K562 (cell line): ENCODE measurements at regions not wholly inside any gene's neighbourhood (a gene's known extent, or its start where the extent isn't known, plus 50 kb on each side); places are given as distances from the start of the nearest gene placed in this dataset.

Source experiments
- CBX8 ChIP-seq: fragments of 200-600 bp; sonication (generic); IDR thresholded peaks from 2 replicates; pipeline ENCODE4 v1.6.1; 2012; ENCODE audit warnings: borderline replicate concordance, mixed run types, low read depth, mild to moderate bottlenecking, moderate library complexity, mixed read lengths, low read length, control low read depth, inconsistent platforms; ENCODE audit not compliant: poor library complexity, severe bottlenecking; ENCODE audit errors: extremely low read depth
- CTCF ChIP-seq, 3 experiments: IDR thresholded peaks in 2 of 3; conservative IDR thresholded peaks in 1 of 3; 2 replicates each; pipeline ENCODE4 v1.5.1; 2011 to 2012; ENCODE audit warnings: low read length in 3 of 3, mild to moderate bottlenecking in 3 of 3, control low read depth in 2 of 3, improper control_type of control experiment in 1 of 3, inconsistent platforms in 1 of 3, low read depth in 1 of 3, mixed read lengths in 1 of 3, moderate library complexity in 1 of 3; ENCODE audit not compliant: insufficient read depth in 2 of 3
- POLR2A ChIP-seq: fragments of 450-650 bp; conservative IDR thresholded peaks from 2 replicates; pipeline ENCODE4 v1.6.1; 2016
- PRDM10 ChIP-seq: fragments of 450-650 bp; IDR thresholded peaks from 2 replicates; pipeline ENCODE4 v1.6.1; 2018; ENCODE audit not compliant: partially characterized antibody
- RAD21 ChIP-seq, 2 experiments: fragments of 250-450 bp in 1 of 2; fragments of 450-650 bp in 1 of 2; sonication (Bioruptor Pico) in 1 of 2; formaldehyde crosslinking in 1 of 2; IDR thresholded peaks in 1 of 2; conservative IDR thresholded peaks in 1 of 2; 2 replicates each; pipeline versions ENCODE4 v1.4.0 to v1.8.0; 2020 to 2022; ENCODE audit warnings: mild to moderate bottlenecking in 2 of 2, moderate library complexity in 1 of 2
- ZBTB17 ChIP-seq: fragments of 450-650 bp; formaldehyde crosslinking; IDR thresholded peaks from 2 replicates; pipeline ENCODE4 v1.4.0; 2020; ENCODE audit warnings: mild to moderate bottlenecking
- ZBTB7A ChIP-seq: IDR thresholded peaks from 2 replicates; pipeline ENCODE4 v1.6.1; 2011; ENCODE audit warnings: low read depth, mild to moderate bottlenecking, low read length, moderate library complexity, borderline replicate concordance; ENCODE audit not compliant: control insufficient read depth
- ZBTB8A ChIP-seq: fragments of 450-650 bp; IDR thresholded peaks from 2 replicates; pipeline ENCODE4 v1.6.1; 2018; ENCODE audit warnings: mild to moderate bottlenecking, moderate library complexity; ENCODE audit not compliant: partially characterized antibody
- ZNF263 ChIP-seq: sonication (generic); formaldehyde crosslinking; IDR thresholded peaks from 2 replicates; pipeline ENCODE4 v1.8.0; 2022; ENCODE audit warnings: mild to moderate bottlenecking, missing genetic modification reagents, borderline replicate concordance
- ZNF282 ChIP-seq: sonication (generic); formaldehyde crosslinking; IDR thresholded peaks from 2 replicates; pipeline ENCODE4 v1.8.1; 2023; ENCODE audit warnings: missing genetic modification reagents
- ZNF324 ChIP-seq: fragments of 250-450 bp; sonication (Bioruptor Pico); IDR thresholded peaks from 2 replicates; pipeline ENCODE4 v1.4.0; 2020; ENCODE audit warnings: mild to moderate bottlenecking
- ZNF384 ChIP-seq: IDR thresholded peaks from 2 replicates; pipeline ENCODE4 v1.6.1; 2012; ENCODE audit warnings: low read depth, low read length, improper control_type of control experiment
- ZNF592 ChIP-seq: fragments of 450-650 bp; IDR thresholded peaks from 2 replicates; pipeline ENCODE4 v1.6.1; 2017; ENCODE audit warnings: antibody characterized with exemption, mild to moderate bottlenecking

GRCh38 chr4:57320217-57320616 is 210.0 kb upstream of the IGFBP7 start:
- TF ChIP-seq ZNF384, result no peak
- TF ChIP-seq RAD21 (CRISPR knock-in tag; conservative IDR thresholded peaks at IDR 0.05 in 1 of 2, IDR thresholded peaks at IDR 0.05 in 1 of 2), result no peak
- TF ChIP-seq CTCF (IDR thresholded peaks at IDR 0.05 in 2 of 3, conservative IDR thresholded peaks at IDR 0.05 in 1 of 3; ENCODE audit: insufficient read depth in 2 of 3, low read depth in 1 of 3, low read length in 3 of 3), result no peak
- TF ChIP-seq POLR2A, result no peak
- no peak for TF ChIP-seq ZNF263 (CRISPR knock-in tag)
- TF ChIP-seq CBX8, result no peak
- no peak for TF ChIP-seq ZNF282 (CRISPR knock-in tag)
- no peak for TF ChIP-seq ZNF592
- no peak for TF ChIP-seq ZBTB7A
- TF ChIP-seq ZNF324 (CRISPR knock-in tag), result no peak
- TF ChIP-seq ZBTB8A, result no peak
- TF ChIP-seq PRDM10, result no peak
- no peak for TF ChIP-seq ZBTB17 (CRISPR knock-in tag)
